HG02943 (cell line): ENCODE measurements at regions not wholly inside any gene's neighbourhood (a gene's known extent, or its start where the extent isn't known, plus 50 kb on each side); places are given as distances from the start of the nearest gene placed in this dataset.
"Not testable (repeated sequence)": the region's sequence is repeated elsewhere in the genome, so short reads cannot be mapped to it uniquely, and the experiment has no call there.

Experiments used
- ATAC-seq: cut with Tn5 transposase; IDR thresholded peaks from one replicate; pipeline ENCODE4 v1.9.1; 2021; ENCODE audit warnings: mild to moderate bottlenecking, low read depth, moderate library complexity; ENCODE audit not compliant: unreplicated experiment

GRCh38 chr2:221931251-221931991 is 359.3 kb upstream of the EPHA4 start:
- ATAC-seq = no peak

DNA sequence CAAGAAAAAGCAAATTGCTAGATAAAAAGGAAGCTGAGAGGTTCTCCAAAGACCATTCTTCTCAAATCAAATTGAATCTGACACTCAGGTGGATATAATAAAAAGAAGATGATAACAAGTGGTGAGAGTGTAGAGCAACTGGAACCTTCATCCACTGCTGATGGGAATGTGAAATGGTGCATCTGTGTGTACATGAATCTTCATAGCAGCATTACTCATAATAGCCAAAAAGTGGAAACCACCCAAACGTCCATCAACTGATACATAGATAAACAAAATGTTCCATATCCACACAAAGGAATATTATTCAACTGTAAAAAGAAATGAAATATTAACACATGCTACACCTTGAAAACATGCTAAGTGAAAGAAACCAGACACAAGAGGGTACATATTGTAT is 357.2 kb upstream of the EPHA4 start:
- ATAC-seq = no peak

GRCh38 chr2:221926327-221926726 is 354.2 kb upstream of the EPHA4 start:
- no peak for ATAC-seq

- no peak for ATAC-seq
These were observed 352.5 kb upstream of the EPHA4 start for GRCh38 chr2:221924576-221924975.

DNA sequence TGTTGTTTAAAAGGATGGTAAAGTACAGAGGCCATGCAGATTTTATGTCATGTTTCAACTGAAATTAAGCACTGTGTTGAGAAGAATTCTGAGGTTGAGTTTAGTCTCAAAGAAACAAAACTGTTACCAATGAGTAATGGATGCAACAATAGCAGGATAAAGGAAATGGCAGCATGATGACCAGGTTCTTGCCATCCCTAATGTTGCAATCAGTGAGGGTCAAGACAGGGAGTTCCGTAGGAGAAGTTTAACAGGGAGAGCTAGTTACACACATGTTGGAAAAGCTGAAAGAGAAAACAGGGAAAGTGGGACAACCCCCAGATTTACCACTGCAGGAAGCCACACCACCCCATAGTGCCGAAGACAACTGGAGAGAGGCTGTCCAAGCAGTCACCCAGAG is 343.8 kb upstream of the EPHA4 start:
- no peak for ATAC-seq

DNA sequence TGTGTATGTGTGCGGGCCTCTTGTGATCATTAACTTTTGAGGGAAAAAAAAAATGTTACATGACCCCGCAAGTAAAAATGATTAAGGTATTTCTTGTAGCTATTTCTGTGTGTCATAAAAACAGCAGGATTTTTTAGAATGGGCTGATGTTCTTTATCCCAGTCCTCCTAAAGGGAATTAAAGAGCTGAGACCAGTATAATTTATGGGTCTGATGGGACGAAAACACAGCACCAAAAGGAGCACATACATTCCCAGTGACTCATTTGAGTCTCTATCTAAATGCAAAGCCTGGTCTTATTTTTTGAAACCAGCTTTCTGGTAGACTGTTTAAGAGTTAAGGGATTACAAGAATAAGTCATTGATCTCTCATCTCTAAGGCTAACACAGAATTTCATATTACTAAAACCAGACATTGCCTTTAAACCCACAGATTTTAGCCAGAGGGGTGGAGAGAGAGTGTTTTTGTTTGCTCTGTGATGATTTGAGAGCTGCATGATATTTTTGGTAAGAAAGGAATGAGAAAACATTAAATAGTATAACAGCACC is 342.3 kb upstream of the EPHA4 start:
- no peak for ATAC-seq

- ATAC-seq = no peak
These were observed 339.8 kb upstream of the EPHA4 start for GRCh38 chr2:221911890-221912289.

DNA sequence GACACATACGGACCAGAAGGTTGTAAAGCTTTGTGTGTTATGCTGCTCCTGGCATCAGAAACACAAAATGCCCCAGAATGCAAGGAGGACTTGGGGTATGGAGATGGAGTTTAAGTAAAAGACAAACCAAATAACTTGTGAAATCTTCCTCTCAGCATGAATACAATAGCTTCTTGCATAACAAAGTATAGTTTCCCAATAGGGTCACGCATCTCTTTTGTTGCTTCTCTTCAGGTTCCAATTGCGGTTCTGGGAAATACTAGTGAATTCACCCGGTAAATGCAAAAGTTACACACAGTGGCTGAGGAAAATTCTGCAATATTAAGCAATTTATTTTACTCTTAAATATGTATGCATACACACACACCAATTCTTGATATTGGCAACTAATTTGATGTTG is 339.2 kb upstream of the EPHA4 start:
- no peak for ATAC-seq

DNA sequence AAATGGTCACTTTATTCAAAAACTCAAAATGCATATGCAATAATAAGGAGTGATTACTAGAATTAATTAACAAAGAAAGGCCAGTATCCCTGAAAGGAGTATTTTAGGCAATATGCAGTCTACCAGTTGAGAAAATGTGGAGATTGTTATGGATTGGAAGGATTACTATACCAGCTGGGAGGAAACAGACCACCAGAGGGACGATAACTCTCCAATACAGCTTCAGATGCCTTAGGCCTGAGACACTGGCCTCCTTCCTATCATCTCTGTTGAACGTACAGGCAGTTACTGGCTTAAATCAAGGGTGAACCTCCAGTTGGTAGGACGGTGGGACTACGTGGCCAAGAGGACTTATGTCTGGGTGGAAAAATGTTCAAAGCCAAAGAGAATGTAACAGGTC is 336.4 kb upstream of the EPHA4 start:
- ATAC-seq = no peak

- no peak for ATAC-seq
These were observed 325.6 kb upstream of the EPHA4 start for GRCh38 chr2:221897718-221898117.

- no peak for ATAC-seq
These were observed 324.5 kb upstream of the EPHA4 start for GRCh38 chr2:221896505-221897151.

- ATAC-seq = no peak
These were observed 323.4 kb upstream of the EPHA4 start for GRCh38 chr2:221895366-221896121.

- no peak for ATAC-seq
These were observed 321.4 kb upstream of the EPHA4 start for GRCh38 chr2:221893501-221893900.

DNA sequence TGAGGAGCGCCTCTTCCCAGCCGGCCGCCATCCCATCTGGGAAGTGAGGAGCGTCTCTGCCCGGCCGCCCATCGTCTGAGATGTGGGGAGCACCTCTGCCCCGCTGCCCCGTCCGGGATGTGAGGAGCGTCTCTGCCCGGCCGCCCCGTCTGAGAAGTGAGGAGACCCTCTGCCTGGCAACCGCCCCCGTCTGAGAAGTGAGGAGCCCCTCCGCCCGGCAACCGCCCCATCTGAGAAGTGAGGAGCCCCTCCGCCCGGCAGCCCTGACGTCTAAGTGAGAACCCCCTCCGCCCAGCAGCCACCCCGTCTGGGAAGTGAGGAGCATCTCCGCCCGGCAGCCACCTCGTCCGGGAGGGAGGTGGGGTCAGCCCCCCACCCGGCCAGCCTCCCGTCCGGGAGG is 319.9 kb upstream of the EPHA4 start:
- ATAC-seq = not testable (repeated sequence)

DNA sequence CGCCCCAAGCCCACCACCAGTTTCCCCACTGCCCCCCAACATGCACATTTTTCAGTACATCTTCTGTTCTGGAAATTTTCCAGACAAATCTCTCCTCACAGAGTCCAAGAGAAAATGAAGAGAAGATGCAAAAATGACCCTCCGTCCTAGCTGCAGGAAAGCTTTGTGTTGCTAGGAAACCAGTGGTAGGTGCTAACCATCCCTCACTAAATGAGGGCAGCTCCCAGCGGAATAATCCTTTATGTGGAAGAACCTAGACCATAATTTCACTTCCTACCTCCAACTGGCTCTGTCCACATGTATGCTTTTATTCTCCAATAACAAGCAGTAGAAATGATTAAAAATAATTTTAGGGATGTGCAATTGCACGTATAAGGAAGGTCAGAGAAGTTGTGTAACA is 311.9 kb upstream of the EPHA4 start:
- no peak for ATAC-seq

DNA sequence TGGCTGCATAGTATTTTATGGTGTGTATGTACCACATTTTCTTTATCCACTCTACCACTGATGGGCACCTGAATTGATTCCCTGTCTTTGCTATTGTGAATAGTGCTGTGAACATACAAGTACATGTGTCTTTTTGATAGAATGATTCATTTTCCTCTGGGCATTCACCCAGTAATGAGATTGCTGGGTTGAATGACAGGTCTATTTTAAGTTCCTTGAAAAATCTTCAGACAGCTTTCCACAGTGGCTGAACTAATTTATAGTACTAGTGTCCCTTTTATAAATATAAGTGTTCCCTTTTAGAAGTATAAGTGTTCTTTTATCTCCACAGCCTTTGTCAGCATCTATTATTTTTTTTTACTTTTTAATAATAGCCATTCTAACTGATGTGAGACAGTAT is 303.9 kb upstream of the EPHA4 start:
- ATAC-seq = no peak

DNA sequence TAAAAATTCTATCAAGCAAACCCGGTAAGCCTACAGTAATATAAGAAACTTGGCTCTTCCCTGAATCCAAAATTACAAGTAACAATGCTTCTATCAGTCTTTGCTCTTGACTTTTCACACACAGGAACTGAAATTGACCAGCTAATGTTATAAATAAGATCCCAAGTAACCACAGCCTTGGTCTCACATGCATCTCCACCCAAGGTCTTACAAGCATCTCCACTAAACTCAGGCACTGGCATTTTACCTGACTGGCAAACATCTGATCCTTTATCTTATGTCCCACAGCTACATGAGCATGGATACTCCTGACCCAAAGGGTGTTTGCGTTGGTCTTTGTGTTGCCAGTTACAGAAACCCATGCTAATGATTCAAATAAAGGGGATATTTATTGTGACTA is 302.3 kb upstream of the EPHA4 start:
- ATAC-seq = no peak

GRCh38 chr2:221857719-221858118 is 285.6 kb upstream of the EPHA4 start:
- ATAC-seq = no peak

- ATAC-seq = no peak
These were observed 281.2 kb upstream of the EPHA4 start for GRCh38 chr2:221853297-221853696.

DNA sequence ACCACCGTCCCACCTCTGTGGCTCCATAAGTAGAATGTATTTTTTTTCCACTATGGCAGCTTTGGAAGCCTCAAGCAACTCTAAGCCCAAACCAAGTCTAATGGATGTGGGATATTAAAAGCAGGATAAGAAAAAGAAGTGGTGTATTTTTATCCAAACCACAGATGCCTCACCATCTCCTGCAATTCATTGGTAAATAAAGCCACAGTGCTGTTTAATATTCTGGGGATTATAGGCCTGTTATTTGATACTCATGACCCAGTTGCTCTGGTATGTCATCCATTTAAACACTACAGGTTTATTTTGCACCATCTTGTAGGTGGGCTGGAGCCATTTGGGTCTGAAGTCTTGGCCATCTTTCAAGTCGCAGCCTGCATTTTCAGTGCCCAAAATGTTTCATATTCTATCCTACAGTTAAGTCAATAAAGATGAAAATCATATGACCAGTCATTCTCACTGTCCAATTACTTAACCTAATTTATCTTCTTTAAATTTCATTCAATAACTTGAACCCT is 279.5 kb upstream of the EPHA4 start:
- no peak for ATAC-seq

GRCh38 chr2:221850076-221850475 is 278.0 kb upstream of the EPHA4 start:
- ATAC-seq = no peak
